Pancreas (tissue), 10 donors: ENCODE measurements at regions not wholly inside any gene's neighbourhood (a gene's known extent, or its start where the extent isn't known, plus 50 kb on each side); places are given as distances from the start of the nearest gene placed in this dataset.

Source experiments
- ATAC-seq, 4 donors: fragments of 200-7000 bp; cut with Tn5 transposase; one replicate each; pipeline versions ENCODE4 v1.8.0 to v1.9.1; 2020; ENCODE audit warnings: mild to moderate bottlenecking in 4 of 4, moderate library complexity in 4 of 4
- DNase-seq, 6 donors: peaks; one replicate each; pipeline ENCODE4 v3.0.0-alpha.2; 2020
- FAIRE-seq: peaks from 2 replicates; lab custom pipeline; 2012; peaks lifted over from hg19 to GRCh38; lab: Jason Lieb, UNC
- H3K27ac ChIP-seq, 4 donors: fragments of 200-600 bp; sonication (generic); 1 replicate in 3 of 4; 2 replicates in 1 of 4; pipeline versions ENCODE4 v1.5.0 to v1.8.0; 2020
- H3K27me3 ChIP-seq, 4 donors: fragments of 200-600 bp; one replicate each; pipeline ENCODE4 v1.8.0; 2021
- H3K36me3 ChIP-seq, 3 donors: fragments of 200-600 bp; sonication (generic) in 1 of 3; one replicate each; pipeline versions ENCODE4 v1.5.0 to v1.8.0; 2020 to 2021
- H3K4me1 ChIP-seq, 3 donors: fragments of 200-600 bp; one replicate each; pipeline ENCODE4 v1.8.0; 2021
- H3K4me3 ChIP-seq, 4 donors: fragments of 200-600 bp; sonication (generic) in 2 of 4; one replicate each; pipeline versions ENCODE4 v1.5.0 to v1.8.0; 2020 to 2021
- H3K9me3 ChIP-seq, 4 donors: fragments of 200-600 bp; one replicate each; pipeline ENCODE4 v1.8.0; 2021
- whole genome bisulfite sequencing, 2 donors: extraction: QIAGEN DNeasy Blood & Tissue Kit; methylation state at CpG; one replicate each; pipeline ENCODE4 v1.1.7; 2013; 5-methylcytosine and 5-hydroxymethylcytosine counted together
- intact Hi-C, 3 donors: fragments of 100-400 bp; cut with DNase I; formaldehyde crosslinking; loops; one replicate each; pipeline versions ENCODE4 v1.11.1 to v1.14.2; 2022
- TF ChIP-seq, protein P1 (sequence below), 4 donors: fragments of 200-600 bp; sonication (generic) in 3 of 4; IDR thresholded peaks; one replicate each; pipeline versions ENCODE4 v1.5.0 to v1.8.0; 2021; ENCODE audit warnings: antibody characterized with exemption in 4 of 4
- donor health status: healthy with polysubstance abuse.
- donor health status: DM: no; HTN: no; CAD: no; lungs with moderate emphysema.
- donor health status: DM: no; HTN: no; CAD: no.
- donor health status: control.
- donor health status: control.
- donor health status: Bipolar disorder and iron deficiency.
- donor health status: DM: yes; HTN: yes; CAD: no.
- donor health status: DM: no; HTN: no; CAD: no.
- donor health status: DM: no; HTN: no; CAD: no.
- donor health status: DM: yes; HTN: yes; CAD: no.

- ATAC-seq (no peak), DNase-seq (no peak)
- WGBS, 2 donors, result 18 to 25% methylated on average over 3 of the region's 3 CpGs
These were observed 365.3 kb downstream of the MTRR start for GRCh38 chr5:8234179-8234770.

DNA sequence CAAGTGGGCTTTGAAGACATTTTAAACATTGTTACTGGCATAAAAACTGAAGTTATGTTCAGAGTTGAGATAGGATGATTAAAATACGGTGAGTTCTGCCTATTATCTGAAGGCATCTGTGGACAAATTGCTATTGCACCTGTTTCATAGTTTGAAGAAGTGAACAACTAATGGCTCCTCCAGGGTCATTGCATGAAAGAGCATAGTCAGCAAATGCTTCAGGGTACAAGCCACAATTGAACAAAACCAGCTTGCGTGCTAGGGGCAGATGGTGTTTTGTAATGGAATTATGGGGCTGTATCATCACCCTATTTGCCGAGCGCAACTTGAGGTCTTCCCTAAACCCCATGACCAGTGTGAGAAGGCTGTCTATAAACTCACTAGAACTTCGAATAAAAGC, 369.1 kb downstream of the MTRR start:
- H3K4me3 ChIP-seq, result no peak overlapping the region
- intact Hi-C loops, result no loop called here
- no peaks in the 10 kb centered on the region for H3K9me3 ChIP-seq
- no peak overlapping the region for H3K27ac ChIP-seq
- ATAC-seq (no peak), FAIRE-seq (no peak), DNase-seq (no peak)
- H3K27me3 ChIP-seq, result no peaks in the 10 kb centered on the region
- 70 to 79% methylated on average over 5 of the region's 5 CpGs for WGBS, 2 donors
- H3K36me3 ChIP-seq, result no peaks in the 10 kb centered on the region
- H3K4me1 ChIP-seq, result no peaks in the 10 kb centered on the region
- TF ChIP-seq, protein P1, sequence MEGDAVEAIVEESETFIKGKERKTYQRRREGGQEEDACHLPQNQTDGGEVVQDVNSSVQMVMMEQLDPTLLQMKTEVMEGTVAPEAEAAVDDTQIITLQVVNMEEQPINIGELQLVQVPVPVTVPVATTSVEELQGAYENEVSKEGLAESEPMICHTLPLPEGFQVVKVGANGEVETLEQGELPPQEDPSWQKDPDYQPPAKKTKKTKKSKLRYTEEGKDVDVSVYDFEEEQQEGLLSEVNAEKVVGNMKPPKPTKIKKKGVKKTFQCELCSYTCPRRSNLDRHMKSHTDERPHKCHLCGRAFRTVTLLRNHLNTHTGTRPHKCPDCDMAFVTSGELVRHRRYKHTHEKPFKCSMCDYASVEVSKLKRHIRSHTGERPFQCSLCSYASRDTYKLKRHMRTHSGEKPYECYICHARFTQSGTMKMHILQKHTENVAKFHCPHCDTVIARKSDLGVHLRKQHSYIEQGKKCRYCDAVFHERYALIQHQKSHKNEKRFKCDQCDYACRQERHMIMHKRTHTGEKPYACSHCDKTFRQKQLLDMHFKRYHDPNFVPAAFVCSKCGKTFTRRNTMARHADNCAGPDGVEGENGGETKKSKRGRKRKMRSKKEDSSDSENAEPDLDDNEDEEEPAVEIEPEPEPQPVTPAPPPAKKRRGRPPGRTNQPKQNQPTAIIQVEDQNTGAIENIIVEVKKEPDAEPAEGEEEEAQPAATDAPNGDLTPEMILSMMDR (IDR thresholded peaks at IDR 0.05), result no peak

More at GRCh38 chr5:8234179-8234770, 365.3 kb downstream of the MTRR start:
- no peak for FAIRE-seq
- TF ChIP-seq, protein P1 (IDR thresholded peaks at IDR 0.05), result no peak
- no peaks in the 10 kb centered on the region for H3K9me3 ChIP-seq
- no peaks in the 10 kb centered on the region for H3K27me3 ChIP-seq
- no peak overlapping the region for H3K27ac ChIP-seq
- no peaks in the 10 kb centered on the region for H3K36me3 ChIP-seq
- H3K4me3 ChIP-seq, result no peak overlapping the region
- no peaks in the 10 kb centered on the region for H3K4me1 ChIP-seq
- intact Hi-C loops, result no loop called here

DNA sequence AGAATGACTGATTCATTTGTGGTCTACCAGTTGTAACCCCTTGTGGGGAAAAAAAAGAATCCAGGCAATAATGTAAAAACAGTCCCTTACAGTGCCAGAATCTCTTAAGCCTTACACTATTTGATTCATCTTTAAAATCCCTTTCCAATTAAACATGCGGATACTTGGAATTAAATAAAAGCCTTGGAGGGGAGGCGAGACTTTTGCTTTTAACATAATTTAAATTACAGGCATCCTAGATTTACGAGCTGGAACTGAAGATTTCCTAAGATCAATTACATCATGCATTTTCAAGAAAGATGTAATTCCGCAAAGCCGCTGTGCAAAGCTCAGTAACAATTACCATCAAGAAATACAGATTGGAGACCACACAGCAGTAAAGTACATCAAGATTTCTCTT, 370.2 kb downstream of the MTRR start:
- H3K36me3 ChIP-seq, result no peaks in the 10 kb centered on the region
- H3K9me3 ChIP-seq, result no peaks in the 10 kb centered on the region
- 66 to 80% methylated on average over 5 of the region's 5 CpGs for WGBS, 2 donors
- TF ChIP-seq, protein P1 (IDR thresholded peaks at IDR 0.05), result no peak
- intact Hi-C loops, result no loop called here
- H3K27me3 ChIP-seq, result no peaks in the 10 kb centered on the region
- ATAC-seq, result no peak
- DNase-seq, result no peak
- H3K27ac ChIP-seq, result no peak overlapping the region
- no peak for FAIRE-seq
- H3K4me3 ChIP-seq, result no peak overlapping the region
- H3K4me1 ChIP-seq, result no peaks in the 10 kb centered on the region

DNA sequence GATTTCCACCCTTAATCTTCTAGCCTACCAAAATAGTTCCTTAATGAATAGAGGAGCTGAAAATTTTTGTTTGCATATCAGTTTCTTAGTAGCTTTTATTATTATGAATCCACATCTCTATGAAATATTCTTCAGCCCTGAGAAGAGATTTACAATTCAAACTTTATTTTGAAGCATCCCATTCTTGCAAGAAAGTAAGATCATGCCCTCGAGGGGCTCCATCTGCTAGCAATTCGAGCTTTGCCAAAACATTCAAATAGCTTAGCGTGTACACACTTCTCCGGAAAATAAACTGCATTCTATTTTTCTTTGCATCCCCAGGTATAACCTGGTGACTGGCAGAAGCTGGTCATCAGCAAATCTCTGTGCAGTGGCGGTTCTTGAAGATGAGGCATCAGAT, 370.7 kb downstream of the MTRR start:
- FAIRE-seq (no peak), ATAC-seq (no peak), DNase-seq (no peak)
- Histone ChIP-seq H3K36me3 (no peaks in the 10 kb centered on the region), H3K4me1 (no peaks in the 10 kb centered on the region), H3K27me3 (no peaks in the 10 kb centered on the region), H3K27ac (no peak overlapping the region), H3K9me3 (no peaks in the 10 kb centered on the region), H3K4me3 (no peak overlapping the region)
- TF ChIP-seq, protein P1 (IDR thresholded peaks at IDR 0.05), result no peak
- 56 to 73% methylated on average over 5 of the region's 5 CpGs for WGBS, 2 donors
- intact Hi-C loops, result no loop called here

GRCh38 chr5:8241076-8241475, 372.1 kb downstream of the MTRR start:
- TF ChIP-seq, protein P1 (IDR thresholded peaks at IDR 0.05), result no peak
- Histone ChIP-seq H3K27me3 (no peaks in the 10 kb centered on the region), H3K4me1 (no peaks in the 10 kb centered on the region), H3K9me3 (no peaks in the 10 kb centered on the region), H3K27ac (no peak overlapping the region), H3K4me3 (no peak overlapping the region), H3K36me3 (no peaks in the 10 kb centered on the region)
- FAIRE-seq, result no peak
- intact Hi-C loops, result no loop called here
- no peak for DNase-seq
- 29 to 48% methylated on average over 1 of the region's 1 CpG for WGBS, 2 donors
- ATAC-seq, result no peak
